Tibial nerve (tissue), 4 donors: ENCODE measurements at regions not wholly inside any gene's neighbourhood (a gene's known extent, or its start where the extent isn't known, plus 50 kb on each side); places are given as distances from the start of the nearest gene placed in this dataset.
"Not testable (repeated sequence)": the region's sequence is repeated elsewhere in the genome, so short reads cannot be mapped to it uniquely, and the experiment has no call there.

ENCODE experiments used
- DNase-seq, 2 donors: peaks; one replicate each; pipeline ENCODE4 v3.0.0-alpha.2; 2019; ENCODE audit warnings: low spot score in 2 of 2
- H3K27ac ChIP-seq, 4 donors: fragments of 200-600 bp; sonication (generic) in 3 of 4; one replicate each; pipeline ENCODE4 v1.5.1; 2017 to 2019; ENCODE audit warnings: mild to moderate bottlenecking in 1 of 4
- H3K27me3 ChIP-seq, 2 donors: fragments of 200-600 bp; sonication (generic) in 1 of 2; one replicate each; pipeline versions ENCODE4 v1.5.1 to v1.6.0; 2017 to 2019
- H3K36me3 ChIP-seq, 3 donors: fragments of 200-600 bp; sonication (generic); one replicate each; pipeline ENCODE4 v1.5.1; 2018 to 2019
- H3K4me1 ChIP-seq, 4 donors: fragments of 200-600 bp; sonication (generic) in 3 of 4; one replicate each; pipeline ENCODE4 v1.5.1; 2017 to 2019
- H3K4me3 ChIP-seq, 4 donors: fragments of 200-600 bp; sonication (generic) in 3 of 4; one replicate each; pipeline ENCODE4 v1.5.1; 2017 to 2019; ENCODE audit warnings: mild to moderate bottlenecking in 1 of 4, moderate library complexity in 1 of 4
- H3K9me3 ChIP-seq, 4 donors: fragments of 200-600 bp; sonication (generic) in 3 of 4; one replicate each; pipeline ENCODE4 v1.5.1; 2017 to 2019
- CTCF ChIP-seq, 5 experiments: fragments of 200-600 bp in 3 of 5; fragments of 450-650 bp in 2 of 5; sonication (generic) in 3 of 5; IDR thresholded peaks; one replicate each; pipeline ENCODE4 v1.5.1; 2016 to 2019; ENCODE audit warnings: antibody characterized with exemption in 5 of 5, mild to moderate bottlenecking in 3 of 5, moderate library complexity in 2 of 5
- EP300 ChIP-seq, 2 donors: sonication (generic); formaldehyde crosslinking; IDR thresholded peaks; one replicate each; pipeline ENCODE4 v1.6.1; 2017; ENCODE audit warnings: antibody characterized with exemption in 2 of 2, mild to moderate bottlenecking in 1 of 2
- POLR2A ChIP-seq, 2 donors: fragments of 450-650 bp; IDR thresholded peaks; one replicate each; pipeline ENCODE4 v1.6.1; 2017; ENCODE audit warnings: antibody characterized with exemption in 2 of 2, mild to moderate bottlenecking in 2 of 2, moderate library complexity in 2 of 2
- WGBS, 2 donors: methylation state at CpG; one replicate each; pipeline ENCODE4 v1.1.5; 2018; 5-methylcytosine and 5-hydroxymethylcytosine counted together

- DNase-seq = peak; percentile 17 to 52
- H3K27ac ChIP-seq = no peak overlapping the region
These were observed 73.6 kb upstream of the RBMX start for GRCh38 chrX:136953867-136954787.

GRCh38 chrX:136950211-136950610, 69.7 kb upstream of the RBMX start:
- TF ChIP-seq EP300 (IDR thresholded peaks at IDR 0.05) (no peak), POLR2A (IDR thresholded peaks at IDR 0.05) (no peak), CTCF (IDR thresholded peaks at IDR 0.05) (no peak)
- no peaks in the 10 kb centered on the region for H3K27me3 ChIP-seq
- DNase-seq = no peak
- no peaks in the 10 kb centered on the region for H3K4me1 ChIP-seq
- no peak overlapping the region for H3K4me3 ChIP-seq
- H3K27ac ChIP-seq = no peak overlapping the region
- no peaks in the 10 kb centered on the region for H3K36me3 ChIP-seq
- no peaks in the 10 kb centered on the region for H3K9me3 ChIP-seq
- 71 to 80% methylated on average over 4 of the region's 4 CpGs for WGBS, 2 donors

More at GRCh38 chrX:136953867-136954787, 73.6 kb upstream of the RBMX start:
- 63 to 65% methylated on average over 17 to 26 of the region's 26 CpGs for WGBS, 2 donors
- Histone ChIP-seq H3K9me3 (no peaks in the 10 kb centered on the region), H3K4me1 (no peaks in the 10 kb centered on the region), H3K4me3 (no peak overlapping the region), H3K27me3 (no peaks in the 10 kb centered on the region), H3K36me3 (no peaks in the 10 kb centered on the region)
- TF ChIP-seq CTCF (IDR thresholded peaks at IDR 0.05) (peak in 4 of 5 experiments; percentile 10 to 44 (median 36)), POLR2A (IDR thresholded peaks at IDR 0.05) (no peak)

DNA sequence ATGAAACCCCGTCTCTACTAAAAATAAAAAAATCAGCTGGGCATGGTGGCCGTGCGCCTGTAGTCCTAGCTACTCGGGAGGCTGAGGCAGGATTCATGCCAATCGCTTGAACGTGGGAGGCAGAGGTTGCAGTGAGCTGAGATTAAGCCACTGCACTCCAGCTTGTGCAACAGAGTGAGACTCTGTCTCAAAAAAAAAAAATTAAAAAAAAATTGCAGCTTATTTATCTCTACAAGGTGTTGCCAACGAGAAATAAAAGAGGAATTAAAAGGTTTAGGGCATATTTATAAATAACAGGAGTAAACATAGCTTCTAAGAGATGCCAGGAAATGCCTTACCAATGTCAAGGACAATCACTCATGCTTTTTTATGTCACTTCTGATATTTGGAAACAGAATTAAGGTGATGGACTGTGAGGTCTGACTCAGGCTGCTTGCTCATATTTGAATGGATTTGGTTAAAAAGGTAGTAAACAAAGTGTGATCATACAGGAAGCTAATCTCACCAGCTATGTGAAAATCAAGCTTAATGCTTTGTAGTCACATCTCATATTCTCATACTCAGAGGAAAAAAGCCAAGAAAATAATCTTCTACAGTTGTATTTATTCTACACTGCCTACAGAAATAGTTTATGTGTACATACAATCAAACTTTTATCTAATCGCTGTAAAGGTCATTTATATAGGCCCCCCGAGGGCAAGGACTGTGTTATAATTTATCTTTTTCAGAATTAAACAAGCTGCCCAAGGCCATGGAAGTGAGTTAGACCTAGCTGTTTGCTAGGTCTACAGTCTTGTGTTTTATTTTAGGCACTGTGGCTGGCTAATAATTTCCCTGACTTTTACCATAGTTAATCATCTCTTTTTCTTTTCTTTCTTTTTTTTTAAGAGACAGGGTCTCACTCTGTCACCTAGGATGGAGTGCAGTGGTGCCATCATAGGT, 61.1 kb upstream of the RBMX start:
- TF ChIP-seq CTCF (IDR thresholded peaks at IDR 0.05) (no peak), POLR2A (IDR thresholded peaks at IDR 0.05) (no peak), EP300 (IDR thresholded peaks at IDR 0.05) (no peak)
- WGBS, 2 donors = 72 to 74% methylated on average over 9 of the region's 9 CpGs
- Histone ChIP-seq H3K27ac (no peak overlapping the region), H3K36me3 (no peaks in the 10 kb centered on the region), H3K4me3 (no peak overlapping the region), H3K27me3 (no peaks in the 10 kb centered on the region), H3K9me3 (no peaks in the 10 kb centered on the region), H3K4me1 (no peaks in the 10 kb centered on the region)
- DNase-seq = no peak

DNA sequence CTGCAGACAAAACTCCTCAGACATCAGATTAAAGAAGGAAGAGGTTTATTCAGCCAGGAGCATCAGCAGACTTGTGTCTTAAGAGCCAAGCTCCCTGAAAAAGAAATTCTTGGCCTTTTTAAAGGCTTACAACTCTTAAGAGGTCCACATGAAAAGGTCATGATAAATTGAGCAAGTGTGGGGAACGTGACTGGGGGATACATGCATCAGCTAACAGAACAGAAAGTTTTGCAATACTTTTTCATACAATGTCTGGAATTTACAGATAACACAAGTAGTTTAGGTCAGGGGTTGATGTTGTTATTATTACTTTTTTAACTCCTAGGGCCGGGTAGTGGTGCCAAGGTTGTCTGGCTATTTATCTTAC, 55.6 kb upstream of the RBMX start:
- no peak for DNase-seq
- Histone ChIP-seq H3K4me3 (no peak overlapping the region), H3K9me3 (no peaks in the 10 kb centered on the region), H3K4me1 (no peaks in the 10 kb centered on the region), H3K27me3 (no peaks in the 10 kb centered on the region), H3K36me3 (no peaks in the 10 kb centered on the region), H3K27ac (no peak overlapping the region)
- 51 to 65% methylated on average over 2 of the region's 2 CpGs for WGBS, 2 donors
- TF ChIP-seq POLR2A (IDR thresholded peaks at IDR 0.05) = no peak
- no peak for TF ChIP-seq EP300 (IDR thresholded peaks at IDR 0.05)
- no peak for TF ChIP-seq CTCF (IDR thresholded peaks at IDR 0.05)

DNA sequence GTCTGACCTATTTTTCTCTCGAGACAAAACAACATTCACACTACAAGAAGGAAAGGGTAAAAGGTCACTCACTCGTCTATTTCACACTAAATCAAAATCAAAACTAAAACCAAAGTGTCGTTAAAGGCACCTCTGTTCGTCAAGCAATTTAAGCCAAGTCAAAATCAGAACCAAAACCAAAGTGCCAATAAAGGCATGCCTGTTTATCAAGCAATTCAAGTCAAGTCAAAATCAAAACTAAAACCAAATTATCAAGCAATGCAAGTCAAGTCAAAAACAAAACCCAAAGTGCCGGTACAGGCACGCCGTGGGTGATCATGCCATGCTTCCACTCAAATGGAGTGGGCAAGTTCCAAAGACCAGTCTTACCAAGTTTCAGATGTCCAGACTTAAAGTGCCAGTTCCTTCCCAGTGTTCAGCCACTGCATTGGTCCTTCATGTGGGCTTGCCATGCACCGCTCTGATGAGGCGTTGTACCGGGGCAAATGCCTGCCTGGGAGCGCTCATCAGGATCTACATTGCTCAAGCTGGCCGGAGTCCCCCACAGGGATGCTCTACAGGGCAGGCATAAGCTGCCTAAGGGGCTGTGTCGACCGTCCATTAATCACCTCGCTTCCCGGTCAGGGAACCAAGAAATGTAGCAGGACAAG, 55.1 kb upstream of the RBMX start:
- H3K4me3 ChIP-seq = peak overlapping the region in 1 of 4 donors; percentile 11
- 43 to 70% methylated on average over 7 to 16 of the region's 16 CpGs for WGBS, 2 donors
- not testable (repeated sequence) for H3K27me3 ChIP-seq, DNase-seq, H3K27ac ChIP-seq, H3K4me1 ChIP-seq, H3K36me3 ChIP-seq, H3K9me3 ChIP-seq

DNA sequence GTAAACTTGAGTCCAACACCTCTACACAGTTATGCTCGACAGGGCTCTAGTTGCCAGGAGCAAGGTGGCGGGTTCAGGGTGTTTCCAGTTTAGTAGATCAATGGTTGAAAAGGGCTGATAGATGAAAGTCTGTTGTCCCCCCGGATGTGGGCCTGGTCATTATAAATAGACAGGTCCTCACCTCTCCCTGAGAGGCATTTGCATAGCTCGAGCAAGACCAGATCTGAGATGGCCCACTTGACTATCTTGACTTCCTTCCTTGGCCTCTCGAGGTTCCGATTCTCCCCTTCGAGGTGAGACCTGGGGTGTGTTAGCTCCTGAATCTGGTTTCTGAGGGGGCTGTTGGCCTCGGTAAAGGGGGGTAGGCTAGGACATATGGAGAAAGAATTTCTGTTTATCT, 54.1 kb upstream of the RBMX start:
- not testable (repeated sequence) for H3K27me3 ChIP-seq, H3K27ac ChIP-seq, H3K36me3 ChIP-seq, H3K4me3 ChIP-seq, H3K4me1 ChIP-seq, DNase-seq, H3K9me3 ChIP-seq
- 74 to 88% methylated on average over 4 to 8 of the region's 8 CpGs for WGBS, 2 donors
